ENCODE measurements at regions not wholly inside any gene's neighbourhood (a gene's known extent, or its start where the extent isn't known, plus 50 kb on each side); places are given as distances from the start of the nearest gene placed in this dataset.

DNA sequence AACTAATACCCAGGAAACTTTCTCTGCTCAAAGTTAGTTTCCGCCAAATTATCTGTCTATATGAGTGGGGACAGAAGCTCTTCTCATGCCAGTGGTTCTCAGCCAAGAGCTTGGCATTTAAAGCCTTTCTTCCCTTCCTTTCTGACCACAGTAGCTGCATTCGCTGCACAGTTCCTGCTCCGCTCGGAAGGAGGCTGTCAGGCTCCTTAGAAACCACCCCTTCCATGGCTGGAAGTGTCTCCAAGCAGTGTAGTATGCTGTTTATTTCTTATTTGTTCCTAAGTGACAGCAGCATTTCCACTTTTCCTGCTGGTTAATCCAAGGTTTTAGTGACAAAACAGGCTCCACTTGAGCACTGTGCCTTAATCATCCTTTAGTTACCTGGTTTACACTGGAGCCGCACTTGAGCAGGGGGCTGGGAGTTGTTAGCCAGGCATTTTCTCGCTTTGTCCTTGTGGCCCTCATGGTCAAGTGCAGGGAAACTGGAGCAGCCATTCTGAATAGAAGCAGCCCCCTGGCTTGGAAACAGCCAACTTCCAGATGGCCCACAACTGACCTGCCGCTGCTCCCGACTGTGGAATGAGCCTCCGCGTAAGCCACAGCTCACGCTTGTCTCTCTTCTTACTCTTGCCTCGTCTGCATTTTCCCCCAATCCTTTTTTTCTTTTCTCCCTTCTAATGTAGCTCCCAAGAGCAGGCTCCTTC, 739.4 kb upstream of the TENM3 start:
- TF ChIP-seq, protein P1, sequence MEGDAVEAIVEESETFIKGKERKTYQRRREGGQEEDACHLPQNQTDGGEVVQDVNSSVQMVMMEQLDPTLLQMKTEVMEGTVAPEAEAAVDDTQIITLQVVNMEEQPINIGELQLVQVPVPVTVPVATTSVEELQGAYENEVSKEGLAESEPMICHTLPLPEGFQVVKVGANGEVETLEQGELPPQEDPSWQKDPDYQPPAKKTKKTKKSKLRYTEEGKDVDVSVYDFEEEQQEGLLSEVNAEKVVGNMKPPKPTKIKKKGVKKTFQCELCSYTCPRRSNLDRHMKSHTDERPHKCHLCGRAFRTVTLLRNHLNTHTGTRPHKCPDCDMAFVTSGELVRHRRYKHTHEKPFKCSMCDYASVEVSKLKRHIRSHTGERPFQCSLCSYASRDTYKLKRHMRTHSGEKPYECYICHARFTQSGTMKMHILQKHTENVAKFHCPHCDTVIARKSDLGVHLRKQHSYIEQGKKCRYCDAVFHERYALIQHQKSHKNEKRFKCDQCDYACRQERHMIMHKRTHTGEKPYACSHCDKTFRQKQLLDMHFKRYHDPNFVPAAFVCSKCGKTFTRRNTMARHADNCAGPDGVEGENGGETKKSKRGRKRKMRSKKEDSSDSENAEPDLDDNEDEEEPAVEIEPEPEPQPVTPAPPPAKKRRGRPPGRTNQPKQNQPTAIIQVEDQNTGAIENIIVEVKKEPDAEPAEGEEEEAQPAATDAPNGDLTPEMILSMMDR (IDR thresholded peaks at IDR 0.05) = no peak
- no peak for TF ChIP-seq EP300 (IDR thresholded peaks at IDR 0.05)
